ENCODE measurements at regions not wholly inside any gene's neighbourhood (a gene's known extent, or its start where the extent isn't known, plus 50 kb on each side); places are given as distances from the start of the nearest gene placed in this dataset.
"Not testable (repeated sequence)": the region's sequence is repeated elsewhere in the genome, so short reads cannot be mapped to it uniquely, and the experiment has no call there.

- not testable (repeated sequence) for H3K36me3 ChIP-seq (ENCODE audit: control insufficient read depth, insufficient read depth, low read length); H3K9me3 ChIP-seq (ENCODE audit: control insufficient read depth, insufficient read depth, low read length); H3K27me3 ChIP-seq (ENCODE audit: control insufficient read depth, insufficient read depth, low read length); H3K4me3 ChIP-seq (ENCODE audit: low read depth, low read length); DNase-seq (ENCODE audit: low read depth in 4 of 6, low spot score in 6 of 6)
- Histone ChIP-seq H3K27ac (ENCODE audit: low read depth, low read length) (peak overlapping the region; percentile 47), H3K4me1 (ENCODE audit: control insufficient read depth, insufficient read depth, low read length) (peaks cover 44% of the 10 kb centered on the region)
- WGBS (ENCODE audit: insufficient coverage): 38% methylated on average over 3 of the region's 4 CpGs
These were observed 59.6 kb upstream of the HSPA9 start for GRCh38 chr5:138634804-138635203.

- H3K27ac ChIP-seq (ENCODE audit: low read depth, low read length): no peak overlapping the region
- H3K27me3 ChIP-seq (ENCODE audit: control insufficient read depth, insufficient read depth, low read length): no peaks in the 10 kb centered on the region
- 32% methylated on average over 11 of the region's 17 CpGs for WGBS (ENCODE audit: insufficient coverage)
- DNase-seq (ENCODE audit: low read depth in 4 of 6, low spot score in 6 of 6): peak in 4 of 6 donors; percentile 61 to 97 (median 81)
- no peaks in the 10 kb centered on the region for H3K9me3 ChIP-seq (ENCODE audit: control insufficient read depth, insufficient read depth, low read length)
- H3K4me3 ChIP-seq (ENCODE audit: low read depth, low read length): no peak overlapping the region
- peaks cover 28% of the 10 kb centered on the region for H3K4me1 ChIP-seq (ENCODE audit: control insufficient read depth, insufficient read depth, low read length)
- no peaks in the 10 kb centered on the region for H3K36me3 ChIP-seq (ENCODE audit: control insufficient read depth, insufficient read depth, low read length)
These were observed 57.8 kb upstream of the HSPA9 start for GRCh38 chr5:138632900-138633489.

- H3K9me3 ChIP-seq (ENCODE audit: control insufficient read depth, insufficient read depth, low read length): no peaks in the 10 kb centered on the region
- H3K4me1 ChIP-seq (ENCODE audit: control insufficient read depth, insufficient read depth, low read length): peaks cover 28% of the 10 kb centered on the region
- DNase-seq (ENCODE audit: low read depth in 4 of 6, low spot score in 6 of 6): peak in 1 of 6 donors; percentile 64
- no peaks in the 10 kb centered on the region for H3K36me3 ChIP-seq (ENCODE audit: control insufficient read depth, insufficient read depth, low read length)
- no peak overlapping the region for H3K4me3 ChIP-seq (ENCODE audit: low read depth, low read length)
- 89% methylated on average over 5 of the region's 5 CpGs for WGBS (ENCODE audit: insufficient coverage)
- no peaks in the 10 kb centered on the region for H3K27me3 ChIP-seq (ENCODE audit: control insufficient read depth, insufficient read depth, low read length)
- no peak overlapping the region for H3K27ac ChIP-seq (ENCODE audit: low read depth, low read length)
These were observed 56.1 kb upstream of the HSPA9 start for GRCh38 chr5:138631096-138631928.

- Histone ChIP-seq H3K9me3 (ENCODE audit: control insufficient read depth, insufficient read depth, low read length) (no peaks in the 10 kb centered on the region), H3K4me3 (ENCODE audit: low read depth, low read length) (no peak overlapping the region), H3K27me3 (ENCODE audit: control insufficient read depth, insufficient read depth, low read length) (no peaks in the 10 kb centered on the region), H3K36me3 (ENCODE audit: control insufficient read depth, insufficient read depth, low read length) (no peaks in the 10 kb centered on the region), H3K4me1 (ENCODE audit: control insufficient read depth, insufficient read depth, low read length) (peaks cover 19% of the 10 kb centered on the region), H3K27ac (ENCODE audit: low read depth, low read length) (no peak overlapping the region)
- no peak for DNase-seq (ENCODE audit: low read depth in 4 of 6, low spot score in 6 of 6)
- 78% methylated on average over 3 of the region's 3 CpGs for WGBS (ENCODE audit: insufficient coverage)
These were observed 54.2 kb upstream of the HSPA9 start for GRCh38 chr5:138629392-138629791.

- no peaks in the 10 kb centered on the region for H3K9me3 ChIP-seq (ENCODE audit: control insufficient read depth, insufficient read depth, low read length)
- H3K4me3 ChIP-seq (ENCODE audit: low read depth, low read length): no peak overlapping the region
- H3K36me3 ChIP-seq (ENCODE audit: control insufficient read depth, insufficient read depth, low read length): no peaks in the 10 kb centered on the region
- peaks cover 10% of the 10 kb centered on the region for H3K4me1 ChIP-seq (ENCODE audit: control insufficient read depth, insufficient read depth, low read length)
- 81% methylated on average over 4 of the region's 5 CpGs for WGBS (ENCODE audit: insufficient coverage)
- no peak for DNase-seq (ENCODE audit: low read depth in 4 of 6, low spot score in 6 of 6)
- no peak overlapping the region for H3K27ac ChIP-seq (ENCODE audit: low read depth, low read length)
- no peaks in the 10 kb centered on the region for H3K27me3 ChIP-seq (ENCODE audit: control insufficient read depth, insufficient read depth, low read length)
These were observed 51.2 kb upstream of the HSPA9 start for GRCh38 chr5:138626333-138626944.

GRCh38 chr5:138625134-138625533 is 49.9 kb upstream of the HSPA9 start:
- no peak for DNase-seq (ENCODE audit: low read depth in 4 of 6, low spot score in 6 of 6)
- H3K9me3 ChIP-seq (ENCODE audit: control insufficient read depth, insufficient read depth, low read length): no peaks in the 10 kb centered on the region

More at GRCh38 chr5:138625134-138625533, 49.9 kb upstream of the HSPA9 start:
- H3K27ac ChIP-seq (ENCODE audit: low read depth, low read length): no peak overlapping the region
- H3K4me3 ChIP-seq (ENCODE audit: low read depth, low read length): no peak overlapping the region
- peaks cover 6% of the 10 kb centered on the region for H3K36me3 ChIP-seq (ENCODE audit: control insufficient read depth, insufficient read depth, low read length)
- no peaks in the 10 kb centered on the region for H3K4me1 ChIP-seq (ENCODE audit: control insufficient read depth, insufficient read depth, low read length)
- 95% methylated on average over 4 of the region's 6 CpGs for WGBS (ENCODE audit: insufficient coverage)
- H3K27me3 ChIP-seq (ENCODE audit: control insufficient read depth, insufficient read depth, low read length): no peaks in the 10 kb centered on the region
